HT1080 (cell line): ENCODE measurements at regions not wholly inside any gene's neighbourhood (a gene's known extent, or its start where the extent isn't known, plus 50 kb on each side); places are given as distances from the start of the nearest gene placed in this dataset.

Experiments used
- DNase-seq: peaks from one replicate; pipeline ENCODE4 v3.0.0-alpha.2; 2015; ENCODE audit warnings: low read depth

DNA sequence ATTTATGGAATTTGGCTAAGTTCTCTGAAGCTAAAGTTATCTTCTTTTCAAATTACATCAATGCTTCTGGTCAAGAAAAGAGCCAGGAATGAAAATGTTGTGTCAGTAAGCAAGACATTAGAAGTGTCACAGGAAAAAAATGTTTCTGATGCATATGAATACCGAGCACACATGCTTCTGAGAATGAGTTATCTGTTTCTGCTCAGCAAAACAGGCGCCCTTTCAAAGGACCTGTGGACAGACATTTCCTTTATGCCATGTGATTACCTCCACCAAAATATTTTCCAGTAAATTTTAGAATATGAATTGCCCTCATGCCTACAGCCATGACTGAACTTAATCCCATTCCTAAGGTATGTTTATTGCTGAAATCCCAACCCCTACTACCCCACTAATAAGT lies 55.4 kb upstream of the RNF180 start:
- no peak for DNase-seq

DNA sequence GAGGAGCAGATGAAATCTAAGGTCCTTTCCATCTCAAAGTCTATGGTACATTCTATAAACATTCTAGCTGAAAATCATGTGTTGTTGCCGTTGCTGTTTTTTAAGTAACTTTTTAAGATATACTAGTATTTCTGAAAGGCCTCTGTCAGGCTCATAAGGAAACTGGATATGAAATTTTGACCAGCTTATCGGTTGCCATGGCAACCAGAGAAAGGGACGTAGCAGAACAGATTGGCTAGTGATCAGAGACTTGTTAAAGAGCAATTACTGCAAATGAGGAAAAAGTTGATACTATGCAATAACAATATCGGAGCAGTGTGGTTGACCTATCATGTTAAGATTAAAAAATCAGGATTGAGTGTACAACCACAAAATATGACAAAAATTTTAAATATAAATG lies 57.0 kb upstream of the RNF180 start:
- no peak for DNase-seq

DNA sequence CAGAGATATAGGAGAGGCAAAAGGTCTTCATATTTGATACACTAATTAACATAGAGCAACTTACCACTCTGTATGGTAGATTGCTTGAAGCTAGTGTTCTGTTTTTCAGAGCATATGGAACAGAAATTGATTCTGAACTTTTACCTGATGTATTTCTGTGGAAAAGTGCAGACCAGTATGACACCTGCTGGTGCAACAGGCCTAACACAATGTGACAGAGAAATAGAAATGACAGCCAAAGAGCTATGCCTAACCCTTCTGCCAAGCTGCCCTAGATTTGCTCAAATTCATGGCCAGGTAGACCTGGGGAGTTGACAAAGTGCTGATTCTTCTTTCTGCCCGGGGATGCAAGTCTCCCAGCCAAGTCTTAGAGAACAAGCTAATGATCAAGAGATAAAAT lies 65.4 kb upstream of the RNF180 start:
- no peak for DNase-seq

GRCh38 chr5:64096771-64097170 lies 68.9 kb upstream of the RNF180 start:
- no peak for DNase-seq

DNA sequence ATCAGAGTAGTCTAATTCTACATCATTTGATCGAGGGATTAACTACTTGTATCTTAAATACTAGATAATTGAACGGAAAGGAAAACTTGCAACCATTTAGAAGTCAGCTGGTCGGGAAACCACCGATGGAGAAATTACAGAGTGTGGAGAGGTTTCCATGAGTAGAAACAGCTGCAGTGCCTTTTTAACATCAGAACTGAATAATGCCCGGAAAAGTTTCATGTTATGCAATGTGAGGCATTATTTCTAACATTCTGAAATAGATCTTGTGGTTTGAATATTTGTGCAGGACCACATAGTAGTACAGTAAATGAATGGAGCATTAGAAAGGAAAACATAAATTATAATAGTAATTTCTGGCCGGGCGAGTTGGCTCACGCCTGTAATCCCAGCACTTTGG lies 88.1 kb upstream of the RNF180 start:
- no peak for DNase-seq

- DNase-seq = peak; percentile 45
Measured at GRCh38 chr5:64074533-64074932, 91.1 kb upstream of the RNF180 start.

- DNase-seq = no peak
Measured at GRCh38 chr5:64069486-64069885, 96.2 kb upstream of the RNF180 start.

DNA sequence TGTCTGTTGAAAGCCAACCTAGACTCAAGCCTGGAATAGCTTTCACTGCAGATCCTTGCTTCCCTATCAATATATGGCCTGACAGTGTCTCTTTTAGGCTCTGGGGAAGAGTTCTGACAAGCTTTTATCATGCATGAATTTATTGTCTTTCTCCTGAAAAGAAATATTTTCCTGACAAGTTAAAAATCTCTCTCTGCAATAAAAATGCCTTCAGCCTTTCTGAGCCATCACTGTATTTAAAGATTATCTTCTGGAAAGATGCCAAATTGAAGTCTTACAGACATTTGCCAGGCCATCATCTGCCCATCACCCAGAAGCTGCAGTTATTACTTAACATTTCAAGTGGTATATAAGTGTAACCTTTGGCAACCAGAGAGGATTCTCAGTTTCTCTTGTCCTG lies 88.1 kb upstream of the HTR1A start:
- no peak for DNase-seq

- DNase-seq = peak; percentile 5
Measured at GRCh38 chr5:64040490-64040889, 78.2 kb upstream of the HTR1A start.

GRCh38 chr5:64026493-64026892 lies 64.2 kb upstream of the HTR1A start:
- no peak for DNase-seq

GRCh38 chr5:64019746-64020145 lies 57.5 kb upstream of the HTR1A start:
- DNase-seq = no peak

GRCh38 chr5:64018966-64019365 lies 56.7 kb upstream of the HTR1A start:
- DNase-seq = no peak

DNA sequence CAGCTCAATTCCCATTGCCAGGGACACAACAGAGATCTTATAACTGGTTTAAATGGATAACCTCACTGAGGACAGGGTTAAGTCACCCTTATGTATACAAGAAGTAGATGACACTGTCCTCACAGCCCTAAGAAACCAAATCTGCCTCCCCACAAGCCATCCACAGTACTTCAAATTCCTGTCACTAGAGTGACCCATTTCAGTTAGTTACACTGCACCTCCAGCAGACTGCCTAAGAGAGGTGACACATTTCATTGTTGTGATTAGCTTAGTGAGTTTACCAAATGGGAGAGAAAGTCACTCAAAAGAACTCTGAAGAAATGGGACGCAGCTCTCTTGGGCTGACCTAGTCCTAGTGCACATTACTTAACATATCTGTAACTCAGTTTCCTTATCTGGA lies 53.6 kb upstream of the HTR1A start:
- no peak for DNase-seq
